GM21619 (cell line): ENCODE measurements at regions not wholly inside any gene's neighbourhood (a gene's known extent, or its start where the extent isn't known, plus 50 kb on each side); places are given as distances from the start of the nearest gene placed in this dataset.

ENCODE experiments used
- ATAC-seq: cut with Tn5 transposase; IDR thresholded peaks from one replicate; pipeline ENCODE4 v1.9.1; 2021; ENCODE audit not compliant: unreplicated experiment

GRCh38 chr2:236847023-236847422 is 238.7 kb upstream of the COPS8 start:
- ATAC-seq: no peak

GRCh38 chr2:236847538-236848263 is 238.0 kb upstream of the COPS8 start:
- ATAC-seq: no peak

GRCh38 chr2:236848501-236848900 is 237.2 kb upstream of the COPS8 start:
- ATAC-seq: no peak

- ATAC-seq: no peak
These were observed 236.2 kb upstream of the COPS8 start for GRCh38 chr2:236849508-236849907.

GRCh38 chr2:236849940-236850339 is 235.7 kb upstream of the COPS8 start:
- ATAC-seq: no peak

- no peak for ATAC-seq
These were observed 234.5 kb upstream of the COPS8 start for GRCh38 chr2:236851187-236851586.

GRCh38 chr2:236852100-236852976 is 233.4 kb upstream of the COPS8 start:
- ATAC-seq: no peak

GRCh38 chr2:236852977-236853374 is 232.7 kb upstream of the COPS8 start:
- no peak for ATAC-seq

- ATAC-seq: no peak
These were observed 232.1 kb upstream of the COPS8 start for GRCh38 chr2:236853585-236854051.

- no peak for ATAC-seq
These were observed 230.4 kb upstream of the COPS8 start for GRCh38 chr2:236855176-236855865.

GRCh38 chr2:236855866-236856847 is 229.5 kb upstream of the COPS8 start:
- no peak for ATAC-seq

- ATAC-seq: no peak
These were observed 228.8 kb upstream of the COPS8 start for GRCh38 chr2:236856848-236857235.

GRCh38 chr2:236857246-236857645 is 228.4 kb upstream of the COPS8 start:
- ATAC-seq: no peak

GRCh38 chr2:236857781-236858180 is 227.9 kb upstream of the COPS8 start:
- ATAC-seq: no peak

GRCh38 chr2:236858661-236859060 is 227.0 kb upstream of the COPS8 start:
- no peak for ATAC-seq

GRCh38 chr2:236859908-236860307 is 225.8 kb upstream of the COPS8 start:
- no peak for ATAC-seq

GRCh38 chr2:236861196-236861875 is 224.4 kb upstream of the COPS8 start:
- no peak for ATAC-seq

- ATAC-seq: no peak
These were observed 223.7 kb upstream of the COPS8 start for GRCh38 chr2:236861944-236862343.

- ATAC-seq: peak; percentile 5
These were observed 223.2 kb upstream of the COPS8 start for GRCh38 chr2:236862526-236862925.
